GM04504 (cell line): ENCODE measurements at regions not wholly inside any gene's neighbourhood (a gene's known extent, or its start where the extent isn't known, plus 50 kb on each side); places are given as distances from the start of the nearest gene placed in this dataset.
"Not testable (repeated sequence)": the region's sequence is repeated elsewhere in the genome, so short reads cannot be mapped to it uniquely, and the experiment has no call there.

ENCODE experiments used
- DNase-seq: peaks from one replicate; pipeline ENCODE4 v3.0.0-alpha.2; 2012; ENCODE audit warnings: low read depth

GRCh38 chr6:79808921-79809320 is 138.4 kb downstream of the ELOVL4 start:
- no peak for DNase-seq

DNA sequence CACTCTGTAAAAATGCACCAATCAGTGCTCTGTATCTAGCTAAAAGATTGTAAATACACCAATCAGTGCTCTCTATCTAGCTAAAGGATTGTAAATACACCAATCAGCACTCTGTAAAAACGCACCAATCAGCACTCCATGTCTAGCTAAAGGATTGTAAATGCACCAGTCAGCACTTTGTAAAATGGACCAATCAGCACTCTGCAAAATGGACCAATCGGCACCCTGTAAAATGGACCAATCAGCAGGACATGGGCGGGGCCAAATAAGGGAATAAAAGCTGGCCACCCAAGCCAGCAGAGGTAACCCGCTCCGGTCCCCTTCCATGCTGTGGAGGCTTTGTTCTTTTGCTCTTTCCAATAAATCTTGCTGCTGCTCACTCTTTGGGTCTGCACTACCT is 140.7 kb downstream of the ELOVL4 start:
- not testable (repeated sequence) for DNase-seq

DNA sequence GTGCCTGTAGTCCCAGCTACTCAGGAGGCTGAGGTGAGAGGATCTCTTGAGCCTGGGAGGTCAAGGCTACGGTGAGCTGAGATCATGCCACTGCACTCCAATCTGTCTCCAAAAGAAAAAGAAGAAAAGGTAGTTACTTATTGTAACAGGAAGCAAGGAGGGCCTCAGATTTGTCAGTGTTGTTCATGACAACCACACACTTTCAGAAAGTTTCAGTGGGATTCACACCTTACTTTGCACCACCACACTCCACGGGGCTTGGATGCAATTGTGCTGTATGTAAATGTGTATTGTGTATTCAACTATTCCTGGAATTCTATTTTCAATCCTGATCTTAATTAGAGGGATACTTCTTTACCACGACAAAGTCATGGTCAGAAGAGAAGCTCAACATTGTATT is 142.6 kb downstream of the ELOVL4 start:
- DNase-seq: no peak

GRCh38 chr6:79803917-79804316 is 143.4 kb downstream of the ELOVL4 start:
- DNase-seq: no peak

DNA sequence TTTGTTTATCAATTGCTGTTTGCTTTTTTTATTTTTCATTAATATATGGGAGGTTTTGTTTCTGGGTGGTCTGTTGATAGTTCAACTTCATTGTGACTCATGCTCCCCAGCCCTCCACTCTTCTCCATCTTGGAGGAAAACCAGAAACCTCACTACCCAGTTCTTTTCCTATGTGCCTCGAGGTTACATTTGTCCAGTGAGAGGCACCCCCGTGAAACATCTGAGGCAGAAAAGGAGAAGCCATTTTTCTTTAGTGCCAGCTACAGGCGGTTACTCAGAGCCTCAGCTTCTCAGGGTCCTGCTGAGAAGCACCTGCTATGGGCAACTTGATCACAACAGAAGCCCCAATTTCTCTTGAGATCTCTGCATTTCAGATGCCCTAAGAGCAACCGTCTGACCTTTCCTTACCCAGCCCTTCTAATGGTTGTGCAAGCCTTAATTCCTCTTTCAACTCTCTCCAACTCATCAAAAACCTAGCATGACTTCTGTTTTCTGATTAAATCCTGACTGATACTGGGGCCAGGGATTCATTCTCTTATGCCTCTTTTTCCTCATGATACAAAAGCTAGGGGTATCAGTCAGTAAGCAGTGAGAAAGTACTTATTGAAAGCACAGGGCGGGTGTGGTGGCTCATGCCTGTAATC is 144.6 kb downstream of the ELOVL4 start:
- no peak for DNase-seq

DNA sequence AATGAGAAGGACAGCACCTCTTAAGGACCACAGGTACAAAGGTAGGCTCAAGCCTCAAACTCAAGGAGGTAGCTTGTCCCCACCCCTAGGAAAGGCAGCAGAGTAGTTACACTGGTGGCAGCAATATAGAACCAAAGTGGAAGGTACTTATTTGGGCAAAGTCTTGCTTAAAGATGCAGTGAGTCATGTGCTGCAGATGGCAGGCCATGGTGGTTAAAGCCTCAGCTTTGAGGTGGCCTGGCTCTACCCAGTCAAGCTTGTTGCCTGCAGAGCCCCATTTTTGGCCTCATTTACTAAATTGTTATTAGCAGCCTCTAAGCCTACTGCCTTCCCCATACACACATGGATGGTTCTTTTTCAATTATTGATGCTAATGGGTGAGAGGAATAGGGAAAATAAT is 146.0 kb downstream of the ELOVL4 start:
- no peak for DNase-seq

- DNase-seq: no peak
Measured at GRCh38 chr6:79798841-79799240, 148.5 kb downstream of the ELOVL4 start.

- DNase-seq: no peak
Measured at GRCh38 chr6:79797912-79798311, 149.4 kb downstream of the ELOVL4 start.

GRCh38 chr6:79797163-79797764 is 150.1 kb downstream of the ELOVL4 start:
- no peak for DNase-seq

GRCh38 chr6:79796197-79796596 is 151.2 kb downstream of the ELOVL4 start:
- DNase-seq: no peak

DNA sequence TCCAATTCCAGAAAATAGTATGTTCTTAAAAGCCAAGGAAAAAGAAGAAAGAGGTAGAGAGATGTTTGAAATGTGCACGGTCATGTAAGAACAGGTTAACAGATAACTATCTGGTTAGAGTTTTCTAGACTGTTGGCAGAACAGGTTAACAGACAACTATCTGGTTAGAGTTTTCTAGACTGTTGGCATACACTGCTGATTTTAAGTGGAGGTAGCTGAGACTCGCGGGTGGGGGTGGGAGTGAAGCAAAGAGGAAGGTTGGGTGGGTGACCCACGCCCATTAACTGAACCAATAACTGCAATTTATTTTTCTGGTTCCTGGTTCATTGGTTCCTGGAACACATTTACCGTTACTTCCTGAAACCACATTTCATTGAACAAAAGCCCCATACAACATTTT is 157.5 kb downstream of the ELOVL4 start:
- no peak for DNase-seq

GRCh38 chr6:79788756-79789155 is 157.6 kb downstream of the SH3BGRL2 start:
- no peak for DNase-seq

DNA sequence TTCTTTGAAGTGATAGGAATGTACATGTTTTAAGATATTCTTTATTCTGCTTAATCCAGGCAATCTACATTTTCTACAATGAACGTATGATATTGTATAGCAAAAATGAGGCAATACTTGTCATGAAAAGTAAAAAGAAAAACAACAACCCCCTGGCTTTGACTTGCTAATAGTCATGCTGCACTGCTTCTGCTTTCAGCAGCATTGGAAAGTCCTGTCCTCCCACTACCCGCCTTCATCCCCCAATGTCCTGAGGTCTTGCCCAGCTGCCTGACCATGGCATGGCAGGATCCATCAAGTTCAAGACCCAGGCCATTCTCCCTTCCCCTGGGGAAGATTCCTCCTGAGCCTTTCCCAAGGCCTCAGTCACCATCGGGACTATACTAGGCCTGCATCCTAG is 156.5 kb downstream of the SH3BGRL2 start:
- DNase-seq: no peak

- DNase-seq: no peak
Measured at GRCh38 chr6:79784395-79784753, 153.2 kb downstream of the SH3BGRL2 start.

DNA sequence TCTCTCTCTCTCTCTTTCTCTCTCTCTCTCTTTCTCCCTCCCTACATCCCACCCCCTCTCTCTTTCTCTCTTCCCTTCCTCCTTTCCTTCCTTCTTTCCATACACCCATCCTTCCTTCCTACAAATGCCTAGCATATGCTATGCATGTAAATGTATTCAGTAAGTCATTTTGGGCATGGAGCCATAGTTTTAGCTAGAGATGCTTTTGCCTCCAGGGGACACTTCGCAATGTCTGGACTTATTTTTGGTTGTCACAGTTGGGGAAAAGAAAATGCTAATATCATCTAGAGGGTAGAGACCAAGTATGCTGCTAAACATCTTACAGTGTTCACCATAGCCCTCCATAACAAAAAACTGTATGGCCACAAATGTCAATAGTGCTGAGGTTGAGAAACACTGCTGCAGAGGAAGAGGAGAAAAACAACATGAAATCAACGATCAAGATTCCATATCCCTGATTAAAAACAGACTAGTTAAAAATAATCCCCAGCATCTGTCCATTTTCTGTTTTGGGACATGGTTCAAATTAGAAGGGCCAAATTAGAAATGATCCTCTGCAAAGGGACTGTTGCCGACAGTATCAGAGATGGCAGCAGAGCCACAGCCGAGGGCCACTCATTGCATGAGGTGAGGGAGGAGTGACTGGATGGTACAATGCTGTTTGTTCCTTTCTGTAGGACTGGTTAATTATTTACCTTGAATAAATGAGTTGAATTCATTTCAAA is 152.7 kb downstream of the SH3BGRL2 start:
- DNase-seq: no peak

- no peak for DNase-seq
Measured at GRCh38 chr6:79782792-79783580, 151.9 kb downstream of the SH3BGRL2 start.

DNA sequence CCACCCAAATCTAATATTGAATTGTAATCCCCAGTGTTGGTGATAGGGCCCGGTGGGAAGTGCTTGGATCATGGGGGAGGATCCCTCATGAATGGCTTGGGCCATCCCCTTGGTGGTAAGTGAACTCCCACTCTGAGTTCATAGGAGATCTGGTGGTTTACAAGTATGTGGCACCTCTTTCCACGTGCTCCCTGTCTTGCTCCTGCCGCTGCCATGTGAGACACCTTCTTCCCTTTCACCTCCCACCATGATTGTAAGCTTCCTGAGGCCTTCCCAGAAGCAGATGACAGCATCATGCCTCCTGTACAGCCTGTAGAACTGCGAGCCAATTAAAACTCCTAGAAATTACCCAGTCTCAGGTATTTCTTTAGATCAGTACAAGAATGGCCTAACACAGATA is 150.8 kb downstream of the SH3BGRL2 start:
- no peak for DNase-seq

- no peak for DNase-seq
Measured at GRCh38 chr6:79780881-79781280, 149.8 kb downstream of the SH3BGRL2 start.

- DNase-seq: no peak
Measured at GRCh38 chr6:79778816-79779215, 147.7 kb downstream of the SH3BGRL2 start.

GRCh38 chr6:79777713-79778579 is 146.8 kb downstream of the SH3BGRL2 start:
- peak; percentile 19 for DNase-seq

DNA sequence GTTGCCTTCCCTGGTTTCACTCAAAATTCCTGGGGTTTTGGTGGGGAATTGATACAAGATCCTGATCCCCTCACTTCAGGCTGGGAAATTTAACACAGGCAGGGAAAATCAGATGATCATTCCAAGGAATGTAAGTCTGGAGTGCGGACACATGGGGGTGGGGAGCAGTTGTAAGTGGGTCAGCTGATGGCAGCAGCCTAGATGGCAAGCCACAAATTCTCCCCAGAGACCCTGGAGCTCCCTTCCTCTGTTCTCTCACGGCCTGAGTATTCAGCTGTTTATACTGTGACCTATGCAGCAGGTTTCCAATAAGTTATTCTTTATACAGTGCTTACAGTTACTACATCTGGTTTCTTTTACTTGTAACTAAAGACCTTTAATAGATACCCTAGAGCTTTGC is 144.9 kb downstream of the SH3BGRL2 start:
- DNase-seq: no peak

- DNase-seq: no peak
Measured at GRCh38 chr6:79775222-79775621, 144.1 kb downstream of the SH3BGRL2 start.
